Astrocyte (in vitro differentiated cells and primary cell): ENCODE measurements at regions not wholly inside any gene's neighbourhood (a gene's known extent, or its start where the extent isn't known, plus 50 kb on each side); places are given as distances from the start of the nearest gene placed in this dataset.
A peak's percentile ranks its signal among the peaks of the same experiment; 100 is the strongest.

Experiments
- DNase-seq: peaks from one replicate; pipeline ENCODE4 v3.0.0-alpha.2; 2010; ENCODE audit warnings: low read depth
- FAIRE-seq: peaks from 2 replicates; lab custom pipeline; 2011; peaks lifted over from hg19 to GRCh38; lab: Jason Lieb, UNC
- H2AFZ ChIP-seq: 2 replicates; pipeline ENCODE4 v1.6.0; 2012; ENCODE audit warnings: low read depth, low read length, inconsistent platforms
- H3K27ac ChIP-seq: 2 replicates; pipeline ENCODE4 v1.5.1; 2011; ENCODE audit warnings: low read depth, low read length, inconsistent platforms
- H3K27me3 ChIP-seq: 2 replicates; pipeline ENCODE4 v1.6.0; 2011; ENCODE audit warnings: low read length, inconsistent platforms; ENCODE audit not compliant: insufficient read depth
- H3K36me3 ChIP-seq: 2 replicates; pipeline ENCODE4 v1.5.1; 2011; ENCODE audit warnings: low read length, inconsistent platforms; ENCODE audit not compliant: insufficient read depth
- H3K4me1 ChIP-seq: 2 replicates; pipeline ENCODE4 v1.5.1; 2011; ENCODE audit warnings: low read length, inconsistent platforms; ENCODE audit not compliant: insufficient read depth
- H3K4me2 ChIP-seq: 2 replicates; pipeline ENCODE4 v1.6.0; 2012; ENCODE audit warnings: low read length, inconsistent platforms
- H3K4me3 ChIP-seq: 2 replicates; pipeline ENCODE4 v1.5.1; 2011; ENCODE audit warnings: low read depth, mild to moderate bottlenecking, low read length, inconsistent platforms; ENCODE audit not compliant: insufficient read depth
- H3K79me2 ChIP-seq: 2 replicates; pipeline ENCODE4 v1.6.0; 2012; ENCODE audit warnings: mild to moderate bottlenecking, low read length, inconsistent platforms; ENCODE audit not compliant: insufficient read depth
- H3K9ac ChIP-seq: 2 replicates; pipeline ENCODE4 v1.6.0; 2012; ENCODE audit warnings: mild to moderate bottlenecking, low read length, inconsistent platforms
- H3K9me3 ChIP-seq: 2 replicates; pipeline ENCODE4 v1.5.1; 2012; ENCODE audit warnings: low read depth, mild to moderate bottlenecking, low read length, inconsistent platforms; ENCODE audit not compliant: insufficient read depth
- H4K20me1 ChIP-seq: 2 replicates; pipeline ENCODE4 v1.6.0; 2012; ENCODE audit warnings: low read length, inconsistent platforms; ENCODE audit not compliant: insufficient read depth
- H3K27ac Mint-ChIP-seq: one replicate; pipeline ENCODE4 v1.8.0; 2021; ENCODE audit warnings: mild to moderate bottlenecking, mixed read lengths; ENCODE audit not compliant: unreplicated experiment
- H3K27me3 Mint-ChIP-seq: one replicate; pipeline ENCODE4 v1.8.0; 2021; ENCODE audit warnings: low read depth, mixed read lengths; ENCODE audit not compliant: unreplicated experiment
- H3K36me3 Mint-ChIP-seq: one replicate; pipeline ENCODE4 v1.8.0; 2021; ENCODE audit warnings: low read depth, mixed read lengths; ENCODE audit not compliant: unreplicated experiment
- H3K4me1 Mint-ChIP-seq: one replicate; pipeline ENCODE4 v1.8.0; 2021; ENCODE audit warnings: low read depth, mixed read lengths; ENCODE audit not compliant: unreplicated experiment
- H3K4me3 Mint-ChIP-seq: one replicate; pipeline ENCODE4 v1.8.0; 2021; ENCODE audit warnings: mild to moderate bottlenecking, moderate library complexity, mixed read lengths; ENCODE audit not compliant: unreplicated experiment
- H3K9me3 Mint-ChIP-seq: one replicate; pipeline ENCODE4 v1.8.0; 2021; ENCODE audit warnings: mild to moderate bottlenecking, mixed read lengths; ENCODE audit not compliant: unreplicated experiment
- CTCF ChIP-seq: IDR thresholded peaks from 2 replicates; pipeline ENCODE4 v1.5.1; 2011; ENCODE audit warnings: low read depth, mild to moderate bottlenecking, inconsistent platforms, low read length, moderate library complexity; ENCODE audit not compliant: insufficient read depth
- EZH2 ChIP-seq: IDR thresholded peaks from 2 replicates; pipeline ENCODE4 v1.6.1; 2012; ENCODE audit warnings: mild to moderate bottlenecking, low read length, inconsistent platforms; ENCODE audit not compliant: insufficient read depth

- no peak for TF ChIP-seq EZH2
- no peak for TF ChIP-seq CTCF
- FAIRE-seq (peak; percentile 20), DNase-seq (peak; percentile 16)
- Histone ChIP-seq H3K9ac (no peak overlapping the region), H3K79me2 (no peaks in the 10 kb centered on the region), H3K27ac (no peak overlapping the region), H2AFZ (no peak overlapping the region), H3K9me3 (no peaks in the 10 kb centered on the region), H3K27me3 (peaks cover 32% of the 10 kb centered on the region), H3K4me3 (no peak overlapping the region), H4K20me1 (no peaks in the 10 kb centered on the region), H3K4me1 (peaks cover 5% of the 10 kb centered on the region), H3K36me3 (no peaks in the 10 kb centered on the region), H3K4me2 (no peak overlapping the region)
- Mint-ChIP-seq H3K36me3 (peaks cover 2% of the 10 kb centered on the region), H3K27ac (peak overlapping the region; percentile 62), H3K27me3 (peaks cover 34% of the 10 kb centered on the region), H3K4me1 (peaks cover 19% of the 10 kb centered on the region), H3K4me3 (no peak overlapping the region), H3K9me3 (no peaks in the 10 kb centered on the region)
Measured at GRCh38 chr21:38596264-38597042, 98.2 kb upstream of the ERG start.

- DNase-seq: no peak
- H3K9ac ChIP-seq: no peak overlapping the region
- no peak for FAIRE-seq
- peaks cover 17% of the 10 kb centered on the region for H3K4me1 Mint-ChIP-seq
- H4K20me1 ChIP-seq: no peaks in the 10 kb centered on the region
- peaks cover 27% of the 10 kb centered on the region for H3K27me3 Mint-ChIP-seq
- TF ChIP-seq EZH2 (no peak), CTCF (no peak)
- H2AFZ ChIP-seq: no peak overlapping the region
- no peak overlapping the region for H3K27ac Mint-ChIP-seq
- H3K36me3 Mint-ChIP-seq: peaks cover 2% of the 10 kb centered on the region
- no peak overlapping the region for H3K4me2 ChIP-seq
- no peaks in the 10 kb centered on the region for H3K9me3 ChIP-seq
- no peak overlapping the region for H3K4me3 Mint-ChIP-seq
- no peaks in the 10 kb centered on the region for H3K36me3 ChIP-seq
- peaks cover 5% of the 10 kb centered on the region for H3K4me1 ChIP-seq
- H3K27me3 ChIP-seq: peaks cover 29% of the 10 kb centered on the region
- no peak overlapping the region for H3K27ac ChIP-seq
- no peaks in the 10 kb centered on the region for H3K9me3 Mint-ChIP-seq
- no peak overlapping the region for H3K4me3 ChIP-seq
- H3K79me2 ChIP-seq: no peaks in the 10 kb centered on the region
Measured at GRCh38 chr21:38597421-38597820, 99.1 kb upstream of the ERG start.

- Mint-ChIP-seq H3K4me1 (peaks cover 13% of the 10 kb centered on the region), H3K27ac (no peak overlapping the region), H3K9me3 (no peaks in the 10 kb centered on the region), H3K27me3 (peaks cover 25% of the 10 kb centered on the region), H3K4me3 (no peak overlapping the region), H3K36me3 (peaks cover 2% of the 10 kb centered on the region)
- FAIRE-seq: no peak
- Histone ChIP-seq H3K4me3 (no peak overlapping the region), H3K9ac (no peak overlapping the region), H3K27ac (no peak overlapping the region), H3K4me1 (peaks cover 5% of the 10 kb centered on the region), H3K27me3 (peaks cover 31% of the 10 kb centered on the region), H3K9me3 (no peaks in the 10 kb centered on the region), H3K79me2 (no peaks in the 10 kb centered on the region), H2AFZ (no peak overlapping the region), H3K36me3 (no peaks in the 10 kb centered on the region), H4K20me1 (no peaks in the 10 kb centered on the region), H3K4me2 (no peak overlapping the region)
- no peak for DNase-seq
- no peak for TF ChIP-seq EZH2
- no peak for TF ChIP-seq CTCF
Measured at GRCh38 chr21:38598413-38598812, 100.1 kb upstream of the ERG start.
